ENCODE measurements at regions not wholly inside any gene's neighbourhood (a gene's known extent, or its start where the extent isn't known, plus 50 kb on each side); places are given as distances from the start of the nearest gene placed in this dataset.

GRCh38 chr6:167759206-167759605, 67.5 kb upstream of the AFDN start:
- DNase-seq = no peak

GRCh38 chr6:167759912-167760311, 66.8 kb upstream of the AFDN start:
- DNase-seq = no peak

- no peak for DNase-seq
These were observed 65.5 kb upstream of the AFDN start for GRCh38 chr6:167760979-167761793.

GRCh38 chr6:167761794-167762258, 64.9 kb upstream of the AFDN start:
- no peak for DNase-seq

- DNase-seq = no peak
These were observed 64.3 kb upstream of the AFDN start for GRCh38 chr6:167762259-167762962.

- no peak for DNase-seq
These were observed 63.4 kb upstream of the AFDN start for GRCh38 chr6:167763056-167763944.

- no peak for DNase-seq
These were observed 62.5 kb upstream of the AFDN start for GRCh38 chr6:167764215-167764614.

- no peak for DNase-seq
These were observed 61.8 kb upstream of the AFDN start for GRCh38 chr6:167764713-167765479.

- no peak for DNase-seq
These were observed 59.6 kb upstream of the AFDN start for GRCh38 chr6:167766986-167767714.

GRCh38 chr6:167767715-167768107, 59.0 kb upstream of the AFDN start:
- DNase-seq = no peak

- no peak for DNase-seq
These were observed 58.1 kb upstream of the AFDN start for GRCh38 chr6:167768471-167769215.

- no peak for DNase-seq
These were observed 57.1 kb upstream of the AFDN start for GRCh38 chr6:167769408-167770190.

GRCh38 chr6:167770291-167770955, 56.3 kb upstream of the AFDN start:
- no peak for DNase-seq

GRCh38 chr6:167774881-167775280, 51.8 kb upstream of the AFDN start:
- DNase-seq = no peak

- no peak for DNase-seq
These were observed 49.6 kb upstream of the AFDN start for GRCh38 chr6:167776906-167777627.

Data from stimulated activated CD4-positive, alpha-beta T cell treated with anti-CD3 and anti-CD28 coated beads, Interleukin-4, amount 100 ng/mL, for 1 hour (primary cell).